NT2/D1 (cell line): ENCODE measurements at regions not wholly inside any gene's neighbourhood (a gene's known extent, or its start where the extent isn't known, plus 50 kb on each side); places are given as distances from the start of the nearest gene placed in this dataset.

Experiments used
- SUZ12 ChIP-seq: IDR thresholded peaks from 2 replicates; pipeline ENCODE4 v1.6.1; 2011; ENCODE audit not compliant: insufficient read length, insufficient read depth; ENCODE audit errors: extremely low read depth
- YY1 ChIP-seq: IDR thresholded peaks from 2 replicates; pipeline ENCODE4 v1.6.1; 2011; ENCODE audit not compliant: insufficient read length, insufficient read depth
- ZNF274 ChIP-seq: IDR thresholded peaks from 2 replicates; pipeline ENCODE4 v1.6.1; 2011; ENCODE audit warnings: mild to moderate bottlenecking, low read depth, low read length

- TF ChIP-seq ZNF274 (no peak), YY1 (no peak), SUZ12 (no peak)
Observed at GRCh38 chr16:73304008-73304774, 256.3 kb upstream of the ZFHX3 start.
